ENCODE measurements at regions not wholly inside any gene's neighbourhood (a gene's known extent, or its start where the extent isn't known, plus 50 kb on each side); places are given as distances from the start of the nearest gene placed in this dataset.

DNA sequence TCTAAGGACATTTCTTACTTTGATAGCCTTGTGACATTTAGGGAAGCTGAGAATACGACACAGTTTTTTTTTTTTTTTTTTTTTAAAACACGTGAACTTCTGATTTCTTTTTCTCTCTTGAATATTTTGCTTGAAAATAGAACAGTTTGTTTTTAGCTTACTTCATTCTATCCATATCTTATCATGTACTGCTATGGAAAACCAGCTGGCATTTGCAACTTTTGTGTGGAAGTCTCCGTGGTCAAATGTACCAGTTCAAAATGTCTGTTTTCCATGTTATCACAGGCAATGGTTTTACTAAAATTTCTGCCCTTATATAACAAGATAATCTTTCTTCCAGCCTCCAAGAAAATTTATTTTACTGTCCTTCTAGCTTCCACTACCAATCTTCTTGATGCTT lies 821.6 kb downstream of the DNAJB9 start:
- Histone ChIP-seq H4K20me1 (ENCODE audit: insufficient read depth, low read length) (no peaks in the 10 kb centered on the region), H3K4me3 (ENCODE audit: low read length) (no peak overlapping the region), H3K4me2 (ENCODE audit: low read depth, low read length) (no peak overlapping the region), H3K9me3 (replicated peaks; ENCODE audit: insufficient read depth, low read length) (no peaks in the 10 kb centered on the region), H3K9ac (ENCODE audit: low read length) (no peak overlapping the region), H3K9me2 (replicated peaks; ENCODE audit: insufficient read depth, low read length) (no peaks in the 10 kb centered on the region), H3K27me3 (replicated peaks; ENCODE audit: insufficient read depth, low read length) (no peaks in the 10 kb centered on the region), H3K4me1 (ENCODE audit: low read length) (no peaks in the 10 kb centered on the region), H3F3A (ENCODE audit: insufficient read depth, low read length) (no peaks in the 10 kb centered on the region), H3K79me2 (ENCODE audit: low read length) (no peaks in the 10 kb centered on the region), H3K27ac (ENCODE audit: low read length) (no peak overlapping the region), H2AFZ (ENCODE audit: low read length) (no peak overlapping the region), H3K36me3 (replicated peaks; ENCODE audit: insufficient read depth, low read length) (no peaks in the 10 kb centered on the region)
- TF ChIP-seq EZH2 (optimal IDR thresholded peaks at IDR 0.05; ENCODE audit: low read depth, low read length), result no peak
- TF ChIP-seq EZH2phosphoT487 (IDR thresholded peaks at IDR 0.05; ENCODE audit: low read length), result no peak
- TF ChIP-seq CTCF (IDR thresholded peaks at IDR 0.05; ENCODE audit: low read length), result no peak
- DNase-seq, result no peak

- no peaks in the 10 kb centered on the region for H4K20me1 ChIP-seq (ENCODE audit: insufficient read depth, low read length)
- no peak overlapping the region for H3K4me3 ChIP-seq (ENCODE audit: low read length)
- H3K27ac ChIP-seq (ENCODE audit: low read length), result no peak overlapping the region
- TF ChIP-seq EZH2phosphoT487 (IDR thresholded peaks at IDR 0.05; ENCODE audit: low read length) (no peak), EZH2 (optimal IDR thresholded peaks at IDR 0.05; ENCODE audit: low read depth, low read length) (no peak), CTCF (IDR thresholded peaks at IDR 0.05; ENCODE audit: low read length) (no peak)
- H3K9ac ChIP-seq (ENCODE audit: low read length), result no peak overlapping the region
- H3K79me2 ChIP-seq (ENCODE audit: low read length), result no peaks in the 10 kb centered on the region
- no peak overlapping the region for H2AFZ ChIP-seq (ENCODE audit: low read length)
- H3K36me3 ChIP-seq (replicated peaks; ENCODE audit: insufficient read depth, low read length), result no peaks in the 10 kb centered on the region
- no peaks in the 10 kb centered on the region for H3K27me3 ChIP-seq (replicated peaks; ENCODE audit: insufficient read depth, low read length)
- no peak overlapping the region for H3K4me2 ChIP-seq (ENCODE audit: low read depth, low read length)
- no peaks in the 10 kb centered on the region for H3K9me3 ChIP-seq (replicated peaks; ENCODE audit: insufficient read depth, low read length)
- no peaks in the 10 kb centered on the region for H3K9me2 ChIP-seq (replicated peaks; ENCODE audit: insufficient read depth, low read length)
- DNase-seq, result no peak
- no peaks in the 10 kb centered on the region for H3F3A ChIP-seq (ENCODE audit: insufficient read depth, low read length)
- no peaks in the 10 kb centered on the region for H3K4me1 ChIP-seq (ENCODE audit: low read length)
These were observed 832.4 kb downstream of the DNAJB9 start for GRCh38 chr7:109402107-109402506.

DNA sequence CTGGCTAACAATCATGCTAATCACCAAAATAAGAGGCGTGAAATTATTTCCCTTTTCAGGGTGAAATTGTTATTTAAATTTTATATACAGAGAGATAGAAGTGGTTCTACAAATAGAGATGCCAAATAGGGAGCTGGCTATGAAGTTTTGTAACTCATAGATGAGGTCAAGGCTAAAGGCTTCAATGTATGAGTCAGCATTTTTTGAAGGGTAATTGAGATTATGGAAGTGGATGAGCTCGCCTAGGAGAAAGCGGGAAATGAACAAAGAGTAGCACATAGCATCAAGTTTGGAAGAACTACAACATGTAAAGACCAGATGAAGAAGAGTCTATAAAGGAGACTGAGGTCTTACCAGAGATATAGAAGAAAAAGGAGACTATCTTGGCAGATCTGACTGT lies 838.1 kb downstream of the DNAJB9 start:
- no peak overlapping the region for H3K4me3 ChIP-seq (ENCODE audit: low read length)
- DNase-seq, result no peak
- no peaks in the 10 kb centered on the region for H3K9me3 ChIP-seq (replicated peaks; ENCODE audit: insufficient read depth, low read length)

More for the DNA sequence above, 838.1 kb downstream of the DNAJB9 start:
- Histone ChIP-seq H3K79me2 (ENCODE audit: low read length) (no peaks in the 10 kb centered on the region), H3K9me2 (replicated peaks; ENCODE audit: insufficient read depth, low read length) (no peaks in the 10 kb centered on the region), H4K20me1 (ENCODE audit: insufficient read depth, low read length) (no peaks in the 10 kb centered on the region), H3K4me1 (ENCODE audit: low read length) (no peaks in the 10 kb centered on the region), H3K9ac (ENCODE audit: low read length) (no peak overlapping the region), H3K27me3 (replicated peaks; ENCODE audit: insufficient read depth, low read length) (no peaks in the 10 kb centered on the region), H3K27ac (ENCODE audit: low read length) (no peak overlapping the region), H3K4me2 (ENCODE audit: low read depth, low read length) (no peak overlapping the region), H3F3A (ENCODE audit: insufficient read depth, low read length) (no peaks in the 10 kb centered on the region), H2AFZ (ENCODE audit: low read length) (no peak overlapping the region), H3K36me3 (replicated peaks; ENCODE audit: insufficient read depth, low read length) (no peaks in the 10 kb centered on the region)
- TF ChIP-seq EZH2 (optimal IDR thresholded peaks at IDR 0.05; ENCODE audit: low read depth, low read length) (no peak), EZH2phosphoT487 (IDR thresholded peaks at IDR 0.05; ENCODE audit: low read length) (no peak), CTCF (IDR thresholded peaks at IDR 0.05; ENCODE audit: low read length) (no peak)

All from MM.1S (cell line).